ENCODE measurements at regions not wholly inside any gene's neighbourhood (a gene's known extent, or its start where the extent isn't known, plus 50 kb on each side); places are given as distances from the start of the nearest gene placed in this dataset.
A peak's percentile ranks its signal among the peaks of the same experiment; 100 is the strongest.

DNA sequence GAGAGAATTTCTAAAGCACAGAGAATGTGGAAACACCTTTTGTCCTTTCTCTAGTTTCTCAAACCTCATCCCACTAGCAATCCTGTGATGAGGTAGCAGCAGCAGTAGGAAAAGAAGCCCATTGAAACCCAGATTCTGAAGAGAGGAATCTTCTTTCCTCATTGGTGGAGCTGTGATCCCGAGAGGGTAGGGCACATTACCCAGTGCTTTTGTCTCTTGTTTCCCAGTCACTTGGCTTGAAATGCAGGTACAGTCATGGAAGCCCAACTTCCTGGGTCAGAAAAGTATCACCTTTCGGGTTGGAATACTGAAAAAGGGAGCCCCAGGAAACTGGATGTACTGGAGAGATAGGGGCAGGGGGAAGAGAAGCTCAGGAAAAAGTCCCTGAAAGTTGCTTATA is 417.4 kb downstream of the TBC1D32 start:
- H2AFZ ChIP-seq (ENCODE audit: low read depth, low read length), result no peak overlapping the region
- no peaks in the 10 kb centered on the region for H3K27me3 ChIP-seq (ENCODE audit: low read depth, low read length)
- TF ChIP-seq CTCF (IDR thresholded peaks at IDR 0.05; ENCODE audit: low read depth, low read length), result no peak
- TF ChIP-seq EZH2phosphoT487 (IDR thresholded peaks at IDR 0.05; ENCODE audit: low read depth), result no peak
- no peaks in the 10 kb centered on the region for H4K20me1 ChIP-seq (ENCODE audit: insufficient read depth, low read length)
- H3K79me2 ChIP-seq (ENCODE audit: low read length), result no peaks in the 10 kb centered on the region
- H3K9ac ChIP-seq (ENCODE audit: low read length), result no peak overlapping the region
- H3K9me3 ChIP-seq (ENCODE audit: insufficient read depth, low read length), result no peaks in the 10 kb centered on the region
- H3K36me3 ChIP-seq (replicated peaks; ENCODE audit: low read depth, low read length), result no peaks in the 10 kb centered on the region
- H3K4me3 ChIP-seq (ENCODE audit: low read length), result no peak overlapping the region
- H3K4me1 ChIP-seq (ENCODE audit: low read length), result no peaks in the 10 kb centered on the region; the same call in 1 of the 2 replicates
- no peak overlapping the region for H3K27ac ChIP-seq (ENCODE audit: low read length)
- H3K4me2 ChIP-seq (ENCODE audit: low read length), result no peak overlapping the region

GRCh38 chr6:120913486-120913885 is 420.8 kb downstream of the TBC1D32 start:
- Histone ChIP-seq H3K36me3 (replicated peaks; ENCODE audit: low read depth, low read length) (no peaks in the 10 kb centered on the region), H3K9ac (ENCODE audit: low read length) (no peak overlapping the region)
- no peak for TF ChIP-seq EZH2phosphoT487 (IDR thresholded peaks at IDR 0.05; ENCODE audit: low read depth)
- TF ChIP-seq CTCF (IDR thresholded peaks at IDR 0.05; ENCODE audit: low read depth, low read length), result no peak

DNA sequence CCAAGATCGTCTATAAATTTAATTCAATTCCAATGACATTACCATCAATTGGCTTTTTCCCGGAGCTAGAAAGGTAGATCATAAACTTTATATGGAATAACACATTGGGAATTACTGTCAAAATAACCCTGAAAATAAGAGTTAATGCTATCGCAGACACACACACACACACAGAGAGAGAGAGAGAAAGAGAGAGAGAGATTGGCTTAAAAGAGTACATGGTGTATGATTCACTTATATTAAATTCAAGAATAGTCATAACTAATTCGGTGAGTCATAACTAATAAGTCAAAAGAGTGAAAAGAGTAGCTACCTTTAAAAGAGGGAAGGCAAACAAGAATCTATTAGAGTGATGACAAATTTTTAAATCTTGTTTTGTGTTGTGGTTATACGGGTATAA is 425.5 kb downstream of the TBC1D32 start:
- Histone ChIP-seq H3K27ac (ENCODE audit: low read length) (no peak overlapping the region), H3K4me1 (ENCODE audit: low read length) (no peaks in the 10 kb centered on the region), H3K27me3 (ENCODE audit: low read depth, low read length) (no peaks in the 10 kb centered on the region), H3K9me3 (ENCODE audit: insufficient read depth, low read length) (no peaks in the 10 kb centered on the region), H3K79me2 (ENCODE audit: low read length) (no peaks in the 10 kb centered on the region), H3K9ac (ENCODE audit: low read length) (no peak overlapping the region), H3K4me2 (ENCODE audit: low read length) (no peak overlapping the region), H3K36me3 (replicated peaks; ENCODE audit: low read depth, low read length) (no peaks in the 10 kb centered on the region), H4K20me1 (ENCODE audit: insufficient read depth, low read length) (no peaks in the 10 kb centered on the region), H2AFZ (ENCODE audit: low read depth, low read length) (no peak overlapping the region), H3K4me3 (ENCODE audit: low read length) (no peak overlapping the region)
- no peak for TF ChIP-seq CTCF (IDR thresholded peaks at IDR 0.05; ENCODE audit: low read depth, low read length)
- no peak for TF ChIP-seq EZH2phosphoT487 (IDR thresholded peaks at IDR 0.05; ENCODE audit: low read depth)

More at GRCh38 chr6:120913486-120913885, 420.8 kb downstream of the TBC1D32 start:
- no peak overlapping the region for H3K27ac ChIP-seq (ENCODE audit: low read length)
- no peak overlapping the region for H3K4me2 ChIP-seq (ENCODE audit: low read length)
- no peaks in the 10 kb centered on the region for H3K9me3 ChIP-seq (ENCODE audit: insufficient read depth, low read length)
- no peak overlapping the region for H3K4me3 ChIP-seq (ENCODE audit: low read length)
- no peaks in the 10 kb centered on the region for H4K20me1 ChIP-seq (ENCODE audit: insufficient read depth, low read length)
- no peaks in the 10 kb centered on the region for H3K27me3 ChIP-seq (ENCODE audit: low read depth, low read length)
- H3K79me2 ChIP-seq (ENCODE audit: low read length), result no peaks in the 10 kb centered on the region
- H2AFZ ChIP-seq (ENCODE audit: low read depth, low read length), result no peak overlapping the region
- no peaks in the 10 kb centered on the region; the same call in 1 of the 2 replicates for H3K4me1 ChIP-seq (ENCODE audit: low read length)

GRCh38 chr6:120903836-120904235 is 430.4 kb downstream of the TBC1D32 start:
- H3K79me2 ChIP-seq (ENCODE audit: low read length), result no peaks in the 10 kb centered on the region
- peaks cover 14% of the 10 kb centered on the region for H3K4me1 ChIP-seq (ENCODE audit: low read length)
- H2AFZ ChIP-seq (ENCODE audit: low read depth, low read length), result no peak overlapping the region
- H4K20me1 ChIP-seq (ENCODE audit: insufficient read depth, low read length), result no peaks in the 10 kb centered on the region
- no peak for TF ChIP-seq EZH2phosphoT487 (IDR thresholded peaks at IDR 0.05; ENCODE audit: low read depth)
- H3K4me2 ChIP-seq (ENCODE audit: low read length), result no peak overlapping the region
- no peak overlapping the region for H3K27ac ChIP-seq (ENCODE audit: low read length)
- H3K4me3 ChIP-seq (ENCODE audit: low read length), result no peak overlapping the region
- H3K27me3 ChIP-seq (ENCODE audit: low read depth, low read length), result no peaks in the 10 kb centered on the region
- H3K9me3 ChIP-seq (ENCODE audit: insufficient read depth, low read length), result no peaks in the 10 kb centered on the region
- H3K9ac ChIP-seq (ENCODE audit: low read length), result no peak overlapping the region
- H3K36me3 ChIP-seq (replicated peaks; ENCODE audit: low read depth, low read length), result no peaks in the 10 kb centered on the region

- Histone ChIP-seq H3K4me3 (ENCODE audit: low read length) (no peak overlapping the region), H3K27ac (ENCODE audit: low read length) (no peak overlapping the region), H3K36me3 (replicated peaks; ENCODE audit: low read depth, low read length) (no peaks in the 10 kb centered on the region), H3K9ac (ENCODE audit: low read length) (no peak overlapping the region), H3K9me3 (ENCODE audit: insufficient read depth, low read length) (no peaks in the 10 kb centered on the region), H3K27me3 (ENCODE audit: low read depth, low read length) (no peaks in the 10 kb centered on the region), H3K4me2 (ENCODE audit: low read length) (peak overlapping the region; percentile 39), H3K4me1 (ENCODE audit: low read length) (peaks cover 14% of the 10 kb centered on the region), H4K20me1 (ENCODE audit: insufficient read depth, low read length) (no peaks in the 10 kb centered on the region), H3K79me2 (ENCODE audit: low read length) (no peaks in the 10 kb centered on the region), H2AFZ (ENCODE audit: low read depth, low read length) (no peak overlapping the region)
- TF ChIP-seq CTCF (IDR thresholded peaks at IDR 0.05; ENCODE audit: low read depth, low read length) (no peak), EZH2phosphoT487 (IDR thresholded peaks at IDR 0.05; ENCODE audit: low read depth) (no peak)
Measured at GRCh38 chr6:120899932-120900331, 434.3 kb downstream of the TBC1D32 start.
